A673 (cell line): ENCODE measurements at regions not wholly inside any gene's neighbourhood (a gene's known extent, or its start where the extent isn't known, plus 50 kb on each side); places are given as distances from the start of the nearest gene placed in this dataset.

Source experiments
- CTCF ChIP-seq: fragments of 300-800, 200-600 bp; sonication (generic); conservative IDR thresholded peaks from 2 replicates; pipeline ENCODE4 v1.5.1; 2017; ENCODE audit warnings: low read depth, mild to moderate bottlenecking, antibody characterized with exemption, low read length, moderate library complexity, mixed read lengths
- EZH2 ChIP-seq: fragments of 200-600 bp; sonication (generic); IDR thresholded peaks from 2 replicates; pipeline ENCODE4 v1.6.1; 2017; ENCODE audit warnings: borderline replicate concordance, low read depth, mild to moderate bottlenecking, mixed read lengths, antibody characterized with exemption, low read length; ENCODE audit not compliant: poor library complexity, severe bottlenecking

DNA sequence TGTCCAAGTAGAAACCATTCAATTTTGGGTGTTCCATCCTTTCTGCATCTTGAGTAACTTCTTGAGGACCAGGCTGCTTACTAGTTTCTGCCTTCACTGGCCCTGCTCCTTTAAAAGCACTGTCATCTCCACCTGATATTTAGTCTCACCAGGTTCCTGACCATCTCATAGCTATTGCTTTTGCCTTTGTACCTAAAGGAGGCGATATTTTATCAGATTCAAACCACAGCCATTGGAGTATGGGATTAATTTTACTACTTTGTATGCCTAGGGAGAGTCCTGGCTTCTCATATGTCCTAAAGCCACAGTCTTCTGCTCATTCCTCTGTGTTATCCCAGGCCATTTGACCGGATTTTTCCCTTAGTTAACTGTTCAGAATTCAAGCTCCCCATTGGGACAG is 51.8 kb upstream of the RFX7 start:
- peak; percentile 30; the same call in 1 of the 2 replicates for TF ChIP-seq CTCF
- TF ChIP-seq EZH2, result no peak
